ENCODE measurements at regions not wholly inside any gene's neighbourhood (a gene's known extent, or its start where the extent isn't known, plus 50 kb on each side); places are given as distances from the start of the nearest gene placed in this dataset.

- no peak for TF ChIP-seq CTCF (IDR thresholded peaks at IDR 0.05)
- TF ChIP-seq REST (IDR thresholded peaks at IDR 0.05; ENCODE audit: insufficient read depth in 1 of 2, low read depth in 2 of 2, low read length in 1 of 2): no peak
- TF ChIP-seq TCF7L2 (IDR thresholded peaks at IDR 0.05; ENCODE audit: low read depth, low read length): no peak
- TF ChIP-seq POLR2AphosphoS5 (IDR thresholded peaks at IDR 0.05; ENCODE audit: low read depth, low read length): no peak
Measured at GRCh38 chr7:140236626-140237025, 59.8 kb upstream of the KDM7A start.

Data from Panc1 (cell line).